Natural killer cell treated with Interleukin-12 subunit alpha and Interleukin-12 subunit beta and Interleukin-15 and Interleukin-18, amount 100 ng/mL, for 72 hours (primary cell): ENCODE measurements at regions not wholly inside any gene's neighbourhood (a gene's known extent, or its start where the extent isn't known, plus 50 kb on each side); places are given as distances from the start of the nearest gene placed in this dataset.

ENCODE experiments used
- ATAC-seq, 2 donors: fragments of 150-1000 bp; cut with Tn5 transposase in 1 of 2; sonication (Bioruptor Pico), chemical (Tn5 transposase) in 1 of 2; 2 replicates each; pipeline ENCODE4 v1.10.0; 2021
- DNase-seq: peaks from one replicate; pipeline ENCODE4 v3.0.0; 2022; ENCODE audit warnings: low spot score
- H3K27ac Mint-ChIP-seq, 2 donors: 1 replicate in 1 of 2; 2 replicates in 1 of 2; pipeline ENCODE4 v1.8.0; 2022; ENCODE audit warnings: mixed read lengths in 2 of 2, mild to moderate bottlenecking in 1 of 2, moderate library complexity in 1 of 2
- H3K27me3 Mint-ChIP-seq, 2 donors: 1 replicate in 1 of 2; 2 replicates in 1 of 2; pipeline ENCODE4 v1.8.0; 2022; ENCODE audit warnings: mixed read lengths in 2 of 2
- H3K36me3 Mint-ChIP-seq: one replicate; pipeline ENCODE4 v1.8.0; 2022; ENCODE audit warnings: mixed read lengths
- H3K4me1 Mint-ChIP-seq, 2 donors: 1 replicate in 1 of 2; 2 replicates in 1 of 2; pipeline ENCODE4 v1.8.0; 2022; ENCODE audit warnings: low read depth in 2 of 2, mixed read lengths in 2 of 2, mild to moderate bottlenecking in 1 of 2
- H3K4me3 Mint-ChIP-seq: one replicate; pipeline ENCODE4 v1.8.0; 2022; ENCODE audit warnings: mixed read lengths
- H3K9me3 Mint-ChIP-seq: 2 replicates; pipeline ENCODE4 v1.8.0; 2022; ENCODE audit warnings: mixed read lengths

DNA sequence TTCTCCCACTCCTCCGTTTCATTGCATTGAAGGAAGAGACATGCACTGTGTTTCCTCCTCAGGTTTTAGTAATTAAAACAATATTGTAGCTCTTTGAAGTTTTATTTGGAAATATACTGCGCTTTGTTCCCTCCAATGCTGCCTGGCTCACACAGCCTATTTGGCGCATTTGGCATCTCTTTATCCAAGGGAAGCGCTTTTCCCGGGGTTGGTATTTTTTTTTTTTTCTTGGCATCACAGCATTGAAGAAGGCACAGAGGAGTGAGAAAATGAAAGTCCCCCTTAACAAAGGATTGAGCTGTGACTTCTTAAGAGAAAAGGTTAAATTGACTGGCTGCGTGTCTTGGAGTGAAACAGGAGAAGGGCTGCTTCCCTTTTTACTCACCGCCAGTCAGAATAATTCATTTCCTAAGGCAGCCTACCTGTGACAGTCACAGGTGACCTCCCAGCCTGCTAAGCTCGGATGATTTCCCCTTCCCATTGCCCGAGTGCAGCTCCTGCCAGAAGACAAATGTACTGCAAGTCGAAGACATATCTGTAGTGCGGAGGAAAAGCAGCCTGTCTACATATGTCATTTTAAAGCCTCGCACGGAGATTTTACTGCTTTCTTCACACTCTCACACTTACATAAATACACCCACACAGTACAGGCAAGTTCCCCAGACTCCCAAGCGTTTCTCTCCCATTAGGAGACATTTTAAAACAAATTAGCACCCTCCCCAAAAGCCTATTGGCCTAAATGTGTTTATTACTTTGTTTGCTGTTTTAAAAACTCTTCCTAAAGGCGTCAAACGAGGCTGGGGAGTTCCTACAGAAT, 665.5 kb upstream of the ZNF608 start:
- Mint-ChIP-seq H3K27me3 (peaks cover 0 to 6% of the 10 kb centered on the region in 2 donors), H3K4me3 (no peak overlapping the region), H3K9me3 (no peaks in the 10 kb centered on the region)

DNA sequence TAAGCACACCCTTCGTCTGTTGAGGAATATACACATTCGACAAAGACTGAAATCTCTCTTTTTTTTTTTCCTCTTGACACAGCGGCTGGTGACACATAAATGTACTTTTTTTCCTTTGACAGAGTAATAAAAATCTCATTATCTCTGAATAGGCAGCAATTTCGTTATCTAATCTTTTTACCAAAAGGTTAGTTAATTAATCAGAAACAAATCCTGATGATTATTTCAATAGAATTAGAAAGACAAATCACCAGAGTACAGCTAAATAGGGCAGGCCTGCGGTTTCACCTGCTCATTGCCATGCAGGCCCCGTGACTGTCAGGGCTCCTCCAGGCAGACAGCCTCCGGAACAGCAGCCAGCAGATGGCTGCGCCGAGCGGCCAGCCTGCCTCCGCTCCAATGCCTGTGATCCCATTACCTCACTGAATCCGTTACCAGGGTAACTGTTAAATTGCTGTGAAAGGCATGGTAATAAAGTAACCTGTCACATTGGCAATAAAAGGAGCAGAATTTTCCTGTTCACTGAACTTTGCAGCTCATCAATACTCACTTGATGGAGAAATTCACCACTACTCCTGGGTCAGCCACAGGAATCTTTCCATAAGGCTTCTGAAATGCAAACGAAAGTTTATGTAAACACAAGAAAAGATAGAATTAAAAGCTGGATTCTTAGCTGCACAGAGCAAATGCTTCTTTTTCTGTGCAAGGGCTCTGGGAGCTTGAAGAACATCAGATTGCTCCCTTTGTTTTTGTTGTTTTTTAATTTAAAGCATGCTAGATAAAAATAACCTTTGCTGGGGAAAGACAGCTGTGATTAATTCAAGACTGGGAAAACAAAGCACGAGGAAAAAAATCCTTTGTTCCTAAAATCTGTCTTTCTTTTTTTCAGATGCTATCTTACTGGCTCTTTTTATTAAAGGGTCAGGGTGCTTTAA, 666.4 kb upstream of the ZNF608 start:
- H3K4me3 Mint-ChIP-seq, result no peak overlapping the region
- peaks cover 0 to 6% of the 10 kb centered on the region in 2 donors for H3K27me3 Mint-ChIP-seq
- no peak for ATAC-seq
- H3K36me3 Mint-ChIP-seq, result no peaks in the 10 kb centered on the region
- H3K27ac Mint-ChIP-seq, result no peak overlapping the region
- no peaks in the 10 kb centered on the region for H3K9me3 Mint-ChIP-seq
- no peak for DNase-seq
- peaks cover 6 to 20% of the 10 kb centered on the region in 2 donors for H3K4me1 Mint-ChIP-seq

More for the DNA sequence above, 665.5 kb upstream of the ZNF608 start:
- Mint-ChIP-seq H3K4me1 (peaks cover 6 to 20% of the 10 kb centered on the region in 2 donors), H3K27ac (no peak overlapping the region), H3K36me3 (no peaks in the 10 kb centered on the region)
- DNase-seq (no peak), ATAC-seq (no peak)

DNA sequence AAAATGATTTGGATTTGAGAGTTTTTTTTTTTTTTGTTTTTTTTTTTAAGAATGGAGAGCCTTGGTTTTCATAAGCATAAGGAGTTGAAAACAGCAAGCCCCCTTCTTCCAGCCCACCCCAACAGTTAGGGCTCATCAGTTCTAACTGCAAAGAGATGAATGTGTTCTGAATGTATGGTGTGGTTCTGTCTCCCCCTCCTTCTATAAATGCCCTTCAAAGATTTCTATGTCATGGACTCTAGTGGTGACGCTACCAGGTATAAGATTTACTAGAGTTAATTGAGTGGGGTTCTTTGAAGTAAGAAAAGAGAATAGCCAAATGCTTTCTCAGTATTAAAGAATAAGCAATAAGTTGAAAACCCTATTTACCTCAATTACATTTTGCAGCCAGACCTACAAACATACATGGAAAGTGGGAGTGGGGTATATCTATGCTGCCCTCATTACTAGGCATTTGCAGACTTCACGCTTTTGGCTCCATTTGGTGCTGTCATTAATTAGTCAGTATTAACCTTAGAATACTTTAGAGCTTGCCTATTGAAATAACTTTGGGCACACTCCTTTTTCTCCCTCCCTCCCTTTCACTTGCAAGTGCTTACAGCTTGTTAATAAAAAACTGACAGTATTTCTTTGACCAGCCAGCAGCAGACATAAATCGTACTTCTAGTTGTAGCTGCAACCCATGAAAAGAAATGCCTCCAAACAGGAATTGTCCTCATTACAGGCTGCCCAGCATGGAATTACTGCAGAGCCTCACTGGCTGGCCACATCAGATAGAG, 667.2 kb upstream of the ZNF608 start:
- no peaks in the 10 kb centered on the region for H3K36me3 Mint-ChIP-seq
- H3K9me3 Mint-ChIP-seq, result no peaks in the 10 kb centered on the region
- ATAC-seq (no peak), DNase-seq (no peak)
- no peak overlapping the region for H3K27ac Mint-ChIP-seq
- H3K27me3 Mint-ChIP-seq, result peaks cover 0 to 6% of the 10 kb centered on the region in 2 donors
- peaks cover 2 to 15% of the 10 kb centered on the region in 2 donors for H3K4me1 Mint-ChIP-seq
- H3K4me3 Mint-ChIP-seq, result no peak overlapping the region

DNA sequence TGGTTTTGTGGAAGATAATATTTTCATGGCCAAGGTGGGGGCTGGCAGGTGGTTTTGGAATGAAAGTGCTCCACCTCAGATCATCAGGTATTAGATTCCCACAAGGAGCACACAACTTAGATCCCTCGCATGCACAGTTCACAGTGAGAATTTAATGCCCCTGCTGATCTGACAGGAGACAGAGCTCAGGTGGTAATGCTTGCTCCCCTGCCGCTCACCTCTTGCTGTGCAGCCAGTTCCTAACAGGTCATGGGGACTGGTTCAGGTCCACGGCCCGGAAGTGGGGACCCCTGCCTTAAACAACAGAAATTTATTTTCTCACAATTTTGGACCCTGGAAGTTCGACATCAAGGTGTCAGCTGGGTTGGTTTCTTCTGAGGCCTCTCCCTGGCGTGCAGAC, 668.7 kb upstream of the ZNF608 start:
- Mint-ChIP-seq H3K36me3 (no peaks in the 10 kb centered on the region), H3K9me3 (no peaks in the 10 kb centered on the region), H3K4me1 (peaks cover 0 to 12% of the 10 kb centered on the region in 2 donors), H3K27me3 (peaks cover 0 to 6% of the 10 kb centered on the region in 2 donors), H3K4me3 (no peak overlapping the region), H3K27ac (no peak overlapping the region)
- no peak for DNase-seq
- ATAC-seq, result no peak

DNA sequence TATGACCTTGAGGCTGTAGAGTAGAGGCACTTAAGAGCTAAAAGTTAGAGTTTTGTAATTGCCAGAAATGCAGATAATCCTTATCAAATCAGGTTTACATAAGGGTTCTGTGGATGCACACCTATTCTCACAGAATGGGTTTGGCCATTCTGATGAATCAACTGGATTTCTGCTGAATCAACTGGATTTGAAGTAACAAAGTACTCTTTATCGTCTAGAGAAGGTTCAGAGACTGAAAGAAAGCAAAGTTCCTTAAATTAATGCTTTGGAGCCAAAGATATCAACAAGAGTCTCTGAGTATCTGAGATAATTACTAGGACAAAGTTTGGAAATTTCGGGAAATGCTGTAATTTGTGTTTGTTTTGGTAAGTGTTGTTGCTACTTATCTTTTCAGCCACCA, 669.6 kb upstream of the ZNF608 start:
- Mint-ChIP-seq H3K4me1 (peaks cover 0 to 12% of the 10 kb centered on the region in 2 donors), H3K27me3 (peaks cover 0 to 6% of the 10 kb centered on the region in 2 donors), H3K4me3 (no peak overlapping the region), H3K9me3 (no peaks in the 10 kb centered on the region), H3K27ac (no peak overlapping the region), H3K36me3 (no peaks in the 10 kb centered on the region)
- ATAC-seq, result no peak
- no peak for DNase-seq

DNA sequence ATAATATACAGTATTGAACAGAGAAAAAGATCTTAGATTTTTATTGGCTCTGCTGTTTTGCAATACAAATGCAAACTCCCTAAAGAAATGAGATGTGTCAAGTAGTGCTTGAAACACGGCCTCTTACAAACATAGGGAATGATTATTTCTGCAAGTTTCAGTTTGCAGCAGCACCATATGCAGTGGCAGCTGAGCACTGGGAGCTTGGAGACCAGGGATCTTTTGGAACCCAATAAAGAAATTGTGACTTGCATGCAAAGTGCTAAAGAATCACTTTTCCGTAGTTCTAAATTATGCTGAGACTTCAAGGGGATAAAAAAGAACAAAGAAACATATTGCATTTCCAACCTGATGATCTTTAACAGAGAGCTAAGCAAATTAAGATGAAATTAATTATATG, 674.6 kb upstream of the ZNF608 start:
- H3K4me3 Mint-ChIP-seq, result no peak overlapping the region
- H3K4me1 Mint-ChIP-seq, result no peaks in the 10 kb centered on the region
- H3K36me3 Mint-ChIP-seq, result no peaks in the 10 kb centered on the region
- peaks cover 4% of the 10 kb centered on the region for H3K9me3 Mint-ChIP-seq
- no peak overlapping the region for H3K27ac Mint-ChIP-seq
- DNase-seq (no peak), ATAC-seq (no peak)
- peaks cover 0 to 4% of the 10 kb centered on the region in 2 donors for H3K27me3 Mint-ChIP-seq

DNA sequence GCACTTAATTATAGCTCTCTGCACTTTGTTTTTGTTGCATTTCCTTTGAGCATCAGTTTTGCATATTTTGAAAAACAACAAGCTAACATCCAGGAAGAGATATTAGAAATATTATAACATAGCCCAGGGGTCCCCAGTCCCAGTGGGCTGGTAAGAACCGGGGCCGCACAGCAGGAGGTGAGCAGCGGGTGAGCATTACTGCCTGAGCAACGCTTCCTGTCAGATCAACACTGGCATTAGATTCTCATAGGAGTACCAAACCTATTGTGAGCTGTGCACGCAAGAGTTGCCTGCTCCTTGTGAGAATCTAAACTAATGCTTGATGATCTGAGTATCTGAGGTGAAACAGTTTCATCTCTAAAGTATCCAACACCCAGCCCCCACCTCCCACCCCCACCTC, 675.9 kb upstream of the ZNF608 start:
- DNase-seq (no peak), ATAC-seq (no peak)
- Mint-ChIP-seq H3K27me3 (peaks cover 0 to 6% of the 10 kb centered on the region in 2 donors), H3K9me3 (peaks cover 7% of the 10 kb centered on the region), H3K27ac (no peak overlapping the region), H3K4me3 (no peak overlapping the region), H3K36me3 (no peaks in the 10 kb centered on the region), H3K4me1 (no peaks in the 10 kb centered on the region)

DNA sequence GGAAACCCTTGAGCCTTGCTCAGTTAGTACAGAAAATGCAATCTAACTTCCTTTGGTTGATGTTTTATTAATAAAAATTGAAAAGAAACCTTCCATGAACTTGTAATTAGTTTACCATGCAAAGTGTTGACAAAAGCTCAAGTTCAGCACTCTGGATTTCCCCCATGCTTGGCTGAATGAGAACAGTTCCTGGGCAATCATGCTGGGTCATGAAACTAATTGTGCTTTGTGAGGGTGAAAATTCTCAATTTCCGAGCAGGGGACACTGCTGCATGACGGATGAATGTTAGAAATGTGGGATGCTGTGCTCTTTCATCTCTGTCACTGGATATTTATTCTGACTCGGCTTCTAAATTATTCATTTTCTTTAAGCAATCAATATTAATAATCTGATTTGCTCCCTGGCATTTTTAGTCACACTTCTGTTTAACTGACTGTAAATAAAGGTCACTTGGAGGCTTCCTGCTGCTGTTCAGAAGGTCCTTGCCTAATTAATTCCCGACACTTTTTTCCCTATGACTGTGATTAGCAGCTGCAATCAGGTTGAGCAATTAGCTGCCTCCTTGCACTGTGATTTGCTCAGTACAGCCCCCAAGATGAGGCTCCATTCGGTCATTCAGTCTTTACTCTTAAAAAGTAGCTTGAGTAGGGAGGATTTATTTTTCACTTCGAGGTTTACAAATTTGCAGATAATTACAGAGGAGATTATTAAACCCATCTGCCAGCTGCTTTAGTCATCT, 678.1 kb upstream of the ZNF608 start:
- Mint-ChIP-seq H3K4me1 (no peaks in the 10 kb centered on the region), H3K9me3 (peaks cover 9% of the 10 kb centered on the region), H3K4me3 (no peak overlapping the region), H3K27me3 (peaks cover 0 to 10% of the 10 kb centered on the region in 2 donors), H3K27ac (no peak overlapping the region), H3K36me3 (no peaks in the 10 kb centered on the region)
- no peak for DNase-seq
- no peak for ATAC-seq

DNA sequence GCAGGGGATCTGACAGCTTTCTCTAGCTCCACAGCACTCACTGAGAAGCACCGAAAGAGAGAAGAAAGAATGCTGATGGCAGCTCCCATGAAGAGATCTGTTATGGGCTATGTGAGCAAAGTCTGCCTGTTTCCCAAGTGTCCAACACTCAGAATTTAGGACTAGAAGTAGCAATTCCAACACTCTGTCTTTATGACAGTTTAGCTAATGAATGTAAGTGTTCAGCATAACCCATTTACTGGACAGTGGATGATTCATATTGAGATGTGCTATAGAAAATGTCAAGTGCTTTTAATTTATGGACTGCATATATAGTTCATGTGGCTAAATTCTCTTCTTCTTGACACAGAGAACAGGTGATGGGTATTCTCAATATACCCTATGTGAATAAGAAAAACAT, 683.1 kb upstream of the ZNF608 start:
- H3K27ac Mint-ChIP-seq, result no peak overlapping the region
- no peak overlapping the region for H3K4me3 Mint-ChIP-seq
- no peak for ATAC-seq
- peaks cover 0 to 10% of the 10 kb centered on the region in 2 donors for H3K27me3 Mint-ChIP-seq
- H3K4me1 Mint-ChIP-seq, result no peaks in the 10 kb centered on the region
- peaks cover 9% of the 10 kb centered on the region for H3K9me3 Mint-ChIP-seq
- H3K36me3 Mint-ChIP-seq, result no peaks in the 10 kb centered on the region
- DNase-seq, result no peak

DNA sequence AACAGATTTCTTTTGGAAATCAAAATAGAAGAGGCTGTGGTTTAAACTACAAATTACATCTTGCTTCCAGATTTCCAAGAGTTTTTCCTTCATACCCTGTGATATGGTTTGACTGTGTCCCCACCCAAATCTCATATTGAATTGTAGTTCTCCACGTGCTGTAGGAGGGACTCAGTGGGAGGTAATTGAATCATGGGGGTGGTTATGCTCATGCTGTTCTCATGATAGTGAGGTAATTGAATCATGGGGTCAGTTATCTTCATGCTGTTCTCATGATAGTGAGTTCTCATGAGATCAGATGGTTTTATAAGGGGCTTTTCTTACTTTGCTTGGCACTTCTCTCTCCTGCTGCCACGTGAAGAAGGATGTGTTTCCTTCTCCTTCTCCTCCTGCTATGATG, 687.0 kb upstream of the ZNF608 start:
- Mint-ChIP-seq H3K4me3 (no peak overlapping the region), H3K9me3 (peaks cover 3% of the 10 kb centered on the region), H3K36me3 (no peaks in the 10 kb centered on the region), H3K4me1 (no peaks in the 10 kb centered on the region), H3K27ac (no peak overlapping the region), H3K27me3 (no peaks in the 10 kb centered on the region)
- ATAC-seq (no peak), DNase-seq (no peak)

DNA sequence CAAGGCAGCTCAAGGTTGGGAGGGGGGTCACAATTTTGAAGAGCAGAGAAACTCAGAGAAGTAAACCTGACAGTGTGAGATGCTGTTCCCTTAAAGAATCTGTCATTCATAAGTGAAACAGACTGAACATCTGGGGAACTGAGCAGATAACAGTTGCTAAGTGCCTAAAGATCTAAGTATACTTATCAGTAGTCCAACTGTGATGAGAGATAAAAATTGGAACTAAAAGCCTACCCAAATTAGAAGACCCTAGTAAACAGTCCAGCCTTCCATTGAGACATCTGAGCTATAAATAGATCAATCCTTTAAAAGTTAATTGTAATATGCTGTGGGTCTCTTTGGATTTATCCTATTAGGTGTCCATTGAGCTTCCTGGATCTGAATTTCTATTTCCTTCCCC, 692.8 kb upstream of the ZNF608 start:
- no peak for ATAC-seq
- Mint-ChIP-seq H3K4me1 (no peaks in the 10 kb centered on the region), H3K27ac (no peak overlapping the region), H3K36me3 (peaks cover 10% of the 10 kb centered on the region), H3K4me3 (no peak overlapping the region), H3K9me3 (peaks cover 15% of the 10 kb centered on the region), H3K27me3 (no peaks in the 10 kb centered on the region)
- no peak for DNase-seq

DNA sequence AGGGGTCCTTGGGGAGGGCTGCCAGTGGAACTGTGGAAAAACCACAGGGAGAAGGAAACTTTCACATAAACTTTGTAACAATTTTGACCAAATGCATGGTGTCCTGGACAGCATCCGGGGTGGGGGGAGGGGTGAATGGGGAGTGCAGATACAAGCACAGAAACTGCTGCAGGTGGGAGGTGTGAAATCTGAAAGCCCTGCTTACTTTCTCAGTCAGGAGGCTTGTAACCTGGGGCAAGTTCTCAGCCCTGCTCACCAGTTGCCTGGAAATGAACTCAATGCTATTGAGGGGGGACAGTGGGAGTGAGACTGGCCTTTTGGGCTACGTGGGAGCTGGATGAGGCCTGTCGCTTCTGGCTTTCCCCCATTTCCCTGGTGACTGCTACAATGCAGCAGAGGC, 694.5 kb upstream of the ZNF608 start:
- ATAC-seq (no peak), DNase-seq (no peak)
- Mint-ChIP-seq H3K4me3 (no peak overlapping the region), H3K36me3 (peaks cover 10% of the 10 kb centered on the region), H3K9me3 (peaks cover 14% of the 10 kb centered on the region), H3K27me3 (no peaks in the 10 kb centered on the region), H3K27ac (no peak overlapping the region), H3K4me1 (no peaks in the 10 kb centered on the region)

DNA sequence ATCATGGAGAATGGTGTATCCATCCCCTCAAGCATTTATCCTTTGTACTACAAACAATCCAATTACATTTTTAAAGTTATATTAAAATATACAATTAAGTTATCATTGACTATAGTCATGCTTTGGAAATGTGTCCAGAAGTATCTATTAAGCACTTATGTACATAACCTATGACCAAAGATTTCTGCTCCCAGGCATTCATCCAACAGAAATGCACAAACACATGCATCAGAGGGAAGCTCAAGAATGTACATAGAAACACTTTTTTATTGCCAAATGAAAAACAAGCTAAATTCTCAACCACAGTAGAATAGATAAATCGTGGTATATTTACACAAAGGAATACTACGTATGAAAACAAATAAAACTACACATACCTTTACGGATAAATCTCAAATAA, 700.5 kb upstream of the ZNF608 start:
- DNase-seq (no peak), ATAC-seq (no peak)
- Mint-ChIP-seq H3K9me3 (peaks cover 15% of the 10 kb centered on the region), H3K4me1 (no peaks in the 10 kb centered on the region), H3K27ac (no peak overlapping the region), H3K4me3 (no peak overlapping the region), H3K36me3 (peaks cover 6% of the 10 kb centered on the region), H3K27me3 (peaks cover 0 to 5% of the 10 kb centered on the region in 2 donors)
